NCI-H187 treated with DMSO at 0.1 percent for 48 hours (cell line): ENCODE measurements at regions not wholly inside any gene's neighbourhood (a gene's known extent, or its start where the extent isn't known, plus 50 kb on each side); places are given as distances from the start of the nearest gene placed in this dataset.

Source experiments
- DNase-seq: peaks from one replicate; lab custom pipeline; 2025; lab: John Stamatoyannopoulos, UW

DNA sequence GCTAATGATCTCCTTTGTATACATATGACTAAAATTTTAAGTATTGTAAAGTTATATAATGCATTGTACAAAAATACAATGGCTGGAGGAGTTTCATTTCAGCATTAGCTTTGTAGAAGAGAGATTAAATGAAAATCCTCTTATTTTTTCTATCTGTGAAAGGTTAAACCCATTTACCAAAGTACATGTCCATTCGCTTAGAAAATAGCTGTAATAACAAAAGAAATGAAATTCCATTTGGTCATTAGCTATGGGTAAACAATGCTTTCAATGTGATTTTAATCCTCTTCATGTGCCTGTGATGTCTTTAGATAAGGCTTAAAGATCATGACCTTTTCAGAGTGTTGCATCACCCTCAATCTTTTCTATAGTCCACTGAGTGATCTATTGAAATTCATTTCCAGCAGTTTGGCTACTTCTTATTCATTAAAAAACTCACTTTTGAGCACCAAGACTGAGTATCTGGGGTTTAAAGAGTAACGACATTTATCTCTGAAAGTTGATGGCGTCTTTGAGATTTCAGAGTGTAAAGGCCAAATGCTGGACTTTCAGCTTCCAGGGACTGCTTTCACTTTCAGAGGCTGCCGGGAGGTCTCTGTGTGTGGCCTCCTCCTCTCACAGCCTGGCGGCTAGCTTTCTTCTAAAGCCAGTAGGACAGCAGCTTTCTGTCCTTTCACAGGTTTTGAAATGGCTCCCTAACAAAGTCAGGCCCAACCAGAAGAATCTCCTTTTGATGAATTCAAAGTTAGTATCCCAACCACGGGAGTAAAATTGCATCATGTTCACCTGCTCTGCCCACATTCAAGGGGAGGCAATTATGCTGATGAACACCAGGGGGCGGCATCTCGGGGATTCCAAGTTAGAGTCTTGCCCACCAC, 701.4 kb upstream of the COBL start:
- DNase-seq, result no peak

- no peak for DNase-seq
These were observed 692.6 kb upstream of the COBL start for GRCh38 chr7:52009181-52009580.

DNA sequence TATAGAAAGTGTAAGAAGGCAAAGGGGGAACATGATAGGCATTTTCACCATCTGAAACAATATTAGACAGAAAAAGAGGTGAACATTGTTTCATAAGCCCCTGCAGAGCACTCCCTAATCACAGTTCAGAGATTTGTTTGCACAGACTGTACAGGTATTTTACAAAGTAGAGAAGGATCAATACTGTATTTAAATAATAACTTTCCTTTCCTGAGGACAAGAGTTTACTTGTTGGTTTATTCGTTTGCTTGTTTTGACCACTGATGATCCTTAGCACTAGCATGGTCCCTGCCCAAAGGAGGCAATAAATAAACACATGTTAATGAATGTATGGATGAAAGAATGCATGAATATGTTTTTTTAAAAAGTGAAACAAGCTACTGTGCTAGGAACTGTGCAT, 690.1 kb upstream of the COBL start:
- no peak for DNase-seq

DNA sequence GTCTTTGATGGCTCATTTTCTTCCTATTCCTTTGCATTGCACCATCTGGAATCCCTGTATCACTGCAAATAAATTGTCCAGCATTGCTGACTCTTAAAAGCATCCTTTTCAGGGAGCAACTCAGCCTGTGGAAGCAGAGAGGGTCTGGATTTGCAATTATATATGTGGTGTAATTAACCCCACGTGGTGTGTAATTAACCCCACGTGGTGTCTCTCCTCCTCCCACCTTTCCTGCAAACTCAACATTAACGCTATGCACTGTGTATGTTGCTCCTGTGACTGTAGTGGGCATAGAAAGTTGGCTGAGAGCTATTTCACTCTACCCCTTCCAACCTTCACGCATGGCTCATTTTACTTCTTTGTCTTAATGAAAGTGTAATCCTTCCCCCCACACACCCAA, 689.0 kb upstream of the COBL start:
- no peak for DNase-seq

GRCh38 chr7:51995596-51996179, 679.1 kb upstream of the COBL start:
- DNase-seq, result no peak

GRCh38 chr7:51982653-51983052, 666.0 kb upstream of the COBL start:
- no peak for DNase-seq

GRCh38 chr7:51980812-51981211, 664.2 kb upstream of the COBL start:
- no peak for DNase-seq

- no peak for DNase-seq
These were observed 663.7 kb upstream of the COBL start for GRCh38 chr7:51980313-51980712.

- DNase-seq, result no peak
These were observed 661.3 kb upstream of the COBL start for GRCh38 chr7:51977913-51978312.

- no peak for DNase-seq
These were observed 657.3 kb upstream of the COBL start for GRCh38 chr7:51973939-51974338.

- DNase-seq, result no peak
These were observed 656.5 kb upstream of the COBL start for GRCh38 chr7:51973071-51973470.

DNA sequence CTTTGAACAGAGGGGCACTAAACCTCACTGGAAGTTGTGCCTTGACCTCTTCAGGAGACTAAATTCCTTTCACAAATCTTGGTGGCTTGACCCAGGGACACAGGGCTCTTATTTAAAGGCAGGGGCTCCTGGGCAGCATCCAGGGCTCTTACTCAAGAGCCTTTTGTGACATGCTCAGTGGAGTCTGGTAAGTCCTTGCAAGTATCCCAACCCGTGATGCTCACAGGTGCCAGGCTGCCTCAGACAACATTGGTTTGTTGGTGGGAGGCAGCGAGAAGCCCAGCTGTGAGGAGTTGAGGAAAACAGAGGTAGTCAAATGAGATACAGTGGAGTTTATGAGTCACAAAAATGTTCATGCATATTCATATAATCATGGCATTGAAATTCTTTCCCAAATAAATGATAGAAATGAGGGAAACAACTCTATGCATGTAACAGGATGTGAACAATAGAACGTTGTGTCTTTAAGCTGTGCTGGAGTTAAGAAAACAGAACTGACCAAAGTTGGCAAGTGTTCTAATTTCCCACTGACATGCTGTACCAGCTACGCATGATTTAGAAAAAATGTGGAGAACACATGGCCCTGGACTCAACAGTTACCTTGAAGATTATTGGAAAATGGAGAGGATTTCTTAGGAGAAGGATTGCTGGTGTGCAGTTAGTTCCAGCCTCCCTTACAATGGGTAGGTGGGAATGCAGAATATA, 654.5 kb upstream of the COBL start:
- no peak for DNase-seq

DNA sequence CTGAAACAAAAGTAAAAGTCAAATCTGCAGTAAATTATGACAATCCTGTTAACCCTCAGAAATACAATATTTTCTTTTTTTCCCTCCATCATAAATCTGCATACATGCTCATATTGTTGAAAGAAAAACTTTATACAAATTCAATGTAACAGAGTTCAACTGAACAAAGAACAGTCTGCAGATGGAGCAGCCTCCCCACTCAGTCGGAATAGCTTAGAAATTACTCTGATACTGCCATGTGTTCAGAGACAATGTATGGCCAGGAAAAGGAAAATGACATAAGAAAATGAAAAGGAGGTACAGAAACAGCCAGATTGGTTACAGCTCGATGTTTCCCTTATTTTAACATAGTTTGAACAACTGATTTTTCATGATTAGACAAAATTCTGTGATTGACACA, 651.9 kb upstream of the COBL start:
- DNase-seq, result no peak

DNA sequence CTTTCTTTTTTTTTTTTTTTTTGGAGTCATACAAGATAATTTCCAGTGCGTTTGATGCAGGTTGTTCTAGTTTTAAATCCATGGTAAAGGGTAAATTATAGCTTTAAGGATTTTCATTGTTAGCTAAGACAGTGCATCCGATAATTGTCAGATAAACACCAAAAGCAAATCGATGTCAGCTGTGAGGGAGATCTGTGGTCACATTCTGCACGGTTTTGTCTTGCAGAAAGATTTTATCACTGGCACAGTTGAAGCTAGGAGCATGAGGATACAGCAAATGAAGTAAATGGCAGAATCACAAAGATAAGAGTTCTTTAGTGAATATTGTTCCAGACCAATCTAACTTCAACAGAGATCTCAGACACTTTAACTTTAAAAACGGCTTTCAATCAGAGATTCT, 648.8 kb upstream of the COBL start:
- DNase-seq, result no peak

- DNase-seq, result no peak
These were observed 645.2 kb upstream of the COBL start for GRCh38 chr7:51961804-51962203.

GRCh38 chr7:51950813-51951212, 634.2 kb upstream of the COBL start:
- no peak for DNase-seq

- DNase-seq, result no peak
These were observed 633.4 kb upstream of the COBL start for GRCh38 chr7:51949726-51950644.

- no peak for DNase-seq
These were observed 614.2 kb upstream of the COBL start for GRCh38 chr7:51930834-51931233.

GRCh38 chr7:51929818-51930217, 613.2 kb upstream of the COBL start:
- DNase-seq, result no peak

GRCh38 chr7:51927738-51928137, 611.1 kb upstream of the COBL start:
- no peak for DNase-seq

- no peak for DNase-seq
These were observed 602.0 kb upstream of the COBL start for GRCh38 chr7:51918581-51918980.

DNA sequence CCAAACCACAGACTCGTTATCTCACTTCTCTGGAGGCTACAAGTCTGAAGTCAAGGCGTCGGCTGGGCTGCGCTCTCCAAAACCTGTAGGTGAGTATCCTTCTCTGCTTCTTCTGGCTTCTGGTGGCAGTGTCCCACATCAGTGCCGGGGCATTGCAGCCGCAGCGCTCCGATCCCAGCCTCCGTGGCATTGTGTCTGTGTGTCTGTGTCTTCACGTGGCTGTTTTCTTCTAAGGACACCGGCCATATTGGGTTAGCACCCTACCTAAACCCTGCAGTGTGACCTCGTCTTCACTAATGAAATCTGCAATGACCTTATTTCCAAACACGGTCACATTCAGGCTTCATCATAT, 584.9 kb upstream of the COBL start:
- DNase-seq, result no peak
